IMR-90 (cell line): ENCODE measurements at regions not wholly inside any gene's neighbourhood (a gene's known extent, or its start where the extent isn't known, plus 50 kb on each side); places are given as distances from the start of the nearest gene placed in this dataset.

Source experiments
- ATAC-seq: fragments of 200-7000 bp; cut with Tn5 transposase; 2 replicates; pipeline ENCODE4 v1.9.1; 2020; ENCODE audit warnings: low read depth, mild to moderate bottlenecking, moderate library complexity
- BruUV-seq: library from RNA; stranded (reverse); fragments of 400-500 nt; replicated peaks from 2 replicates; lab custom pipeline; 2021; lab: Mats Ljungman, UMichigan
- CTCF ChIA-PET: fragments of 300-600 bp; formaldehyde crosslinking; extraction: SDS; loops from one replicate; lab custom pipeline; 2021; ENCODE audit warnings: antibody characterized with exemption; lab: Yijun Ruan, JAX
- POLR2A ChIA-PET: fragments of 300-600 bp; sonication (Branson Sonifier 250); formaldehyde crosslinking; loops from one replicate; lab custom pipeline; 2022; ENCODE audit warnings: antibody characterized with exemption; ENCODE audit not compliant: unreplicated experiment; lab: Charles Lee
- DNase-seq: peaks from one replicate; pipeline ENCODE4 v3.0.0; 2013
- H2AFZ ChIP-seq: replicated peaks from 2 replicates; pipeline ENCODE3; 2013; ENCODE audit warnings: low read length, mild to moderate bottlenecking; ENCODE audit not compliant: poor library complexity
- H2AK5ac ChIP-seq: 2 replicates; pipeline ENCODE4 v1.6.1; 2013; ENCODE audit warnings: low read depth, low read length, inconsistent platforms
- H2AK9ac ChIP-seq: replicated peaks from 2 replicates; pipeline ENCODE3; 2013; ENCODE audit warnings: mild to moderate bottlenecking, low read depth, low read length, moderate library complexity; ENCODE audit not compliant: poor library complexity
- H2BK120ac ChIP-seq: 2 replicates; pipeline ENCODE4 v1.6.1; 2013; ENCODE audit warnings: low read depth, low read length, inconsistent platforms
- H2BK15ac ChIP-seq: 3 replicates; pipeline ENCODE4 v1.6.1; 2013; ENCODE audit warnings: low read depth, low read length, inconsistent platforms
- H2BK20ac ChIP-seq: 2 replicates; pipeline ENCODE4 v1.6.1; 2013; ENCODE audit warnings: low read depth, mild to moderate bottlenecking, inconsistent platforms, low read length, moderate library complexity
- H2BK5ac ChIP-seq: 2 replicates; pipeline ENCODE4 v1.6.1; 2013; ENCODE audit warnings: mild to moderate bottlenecking, low read depth, low read length, inconsistent platforms; ENCODE audit not compliant: poor library complexity, severe bottlenecking
- H3K14ac ChIP-seq: replicated peaks from 2 replicates; pipeline ENCODE4 v1.6.1; 2013; ENCODE audit warnings: low read depth, low read length, inconsistent platforms
- H3K18ac ChIP-seq: 2 replicates; pipeline ENCODE4 v1.6.1; 2013; ENCODE audit warnings: low read depth, low read length, control low read depth
- H3K23ac ChIP-seq: 2 replicates; pipeline ENCODE4 v1.6.1; 2013; ENCODE audit warnings: low read depth, low read length, inconsistent platforms
- H3K27ac ChIP-seq: 2 replicates; pipeline ENCODE4 v1.5.1; 2013; ENCODE audit warnings: mild to moderate bottlenecking, control low read depth, low read length; ENCODE audit not compliant: insufficient read depth
- H3K27me3 ChIP-seq: 2 replicates; pipeline ENCODE4 v1.6.1; 2013; ENCODE audit warnings: low read length; ENCODE audit not compliant: control insufficient read depth, insufficient read depth
- H3K36me3 ChIP-seq: 2 replicates; pipeline ENCODE4 v1.6.1; 2013; ENCODE audit warnings: low read length, mixed read lengths; ENCODE audit not compliant: control insufficient read depth, insufficient read depth
- H3K4ac ChIP-seq: 2 replicates; pipeline ENCODE4 v1.6.1; 2013; ENCODE audit warnings: low read depth, low read length, inconsistent platforms
- H3K4me1 ChIP-seq: 2 replicates; pipeline ENCODE4 v1.6.1; 2013; ENCODE audit warnings: low read length, mixed read lengths; ENCODE audit not compliant: control insufficient read depth, insufficient read depth
- H3K4me2 ChIP-seq: 2 replicates; pipeline ENCODE4 v1.6.1; 2013; ENCODE audit warnings: low read depth, mild to moderate bottlenecking, control low read depth, low read length, moderate library complexity
- H3K4me3 ChIP-seq: 2 replicates; pipeline ENCODE4 v1.5.1; 2013; ENCODE audit warnings: low read depth, mild to moderate bottlenecking, control low read depth, low read length, moderate library complexity; ENCODE audit not compliant: insufficient read depth
- H3K56ac ChIP-seq: 2 replicates; pipeline ENCODE4 v1.6.1; 2013; ENCODE audit warnings: low read length, inconsistent platforms; ENCODE audit not compliant: insufficient read depth; ENCODE audit errors: extremely low read depth
- H3K79me1 ChIP-seq, 2 experiments: 2 replicates each; pipeline ENCODE4 v1.6.1; 2013; ENCODE audit warnings: low read length in 2 of 2, inconsistent platforms in 1 of 2, low read depth in 1 of 2
- H3K9ac ChIP-seq: 2 replicates; pipeline ENCODE4 v1.6.1; 2013; ENCODE audit warnings: low read depth, low read length, control low read depth
- H3K9me1 ChIP-seq: 2 replicates; pipeline ENCODE4 v1.6.1; 2013; ENCODE audit warnings: low read length, inconsistent platforms; ENCODE audit not compliant: insufficient read depth
- H3K9me3 ChIP-seq: 2 replicates; pipeline ENCODE4 v1.6.1; 2013; ENCODE audit warnings: low read length; ENCODE audit not compliant: control insufficient read depth, insufficient read depth
- H4K20me1 ChIP-seq: 2 replicates; pipeline ENCODE4 v1.6.1; 2013; ENCODE audit warnings: low read length, inconsistent platforms; ENCODE audit not compliant: insufficient read depth
- H4K5ac ChIP-seq: 2 replicates; pipeline ENCODE4 v1.6.1; 2013; ENCODE audit warnings: mild to moderate bottlenecking, low read depth, low read length, control low read depth
- H4K8ac ChIP-seq, 2 experiments: 2 replicates each; pipeline ENCODE4 v1.6.1; 2013; ENCODE audit warnings: low read depth in 2 of 2, low read length in 2 of 2, control low read depth in 1 of 2, inconsistent platforms in 1 of 2
- H4K91ac ChIP-seq: 2 replicates; pipeline ENCODE4 v1.6.1; 2013; ENCODE audit warnings: low read depth, low read length, inconsistent platforms; ENCODE audit not compliant: insufficient read depth
- BHLHE40 ChIP-seq: fragments of 150-350 bp; IDR thresholded peaks from 2 replicates; pipeline ENCODE4 v1.6.1; 2016; ENCODE audit warnings: mild to moderate bottlenecking, low read depth, low read length
- CHD1 ChIP-seq: IDR thresholded peaks from 2 replicates; pipeline ENCODE4 v1.6.1; 2012; ENCODE audit warnings: low read depth, low read length, improper control_type of control experiment
- RAD21 ChIP-seq: IDR thresholded peaks from 2 replicates; pipeline ENCODE4 v1.6.1; 2012; ENCODE audit warnings: low read length, improper control_type of control experiment
- SMC3 ChIP-seq: fragments of 150-350 bp; IDR thresholded peaks from 2 replicates; pipeline ENCODE4 v1.6.1; 2016; ENCODE audit warnings: low read depth, mild to moderate bottlenecking, antibody characterized with exemption, low read length, moderate library complexity
- WGBS, 2 experiments: methylation state at CpG; one replicate each; pipeline versions ENCODE4 v1.1.5 to v1.1.7; 2013; ENCODE audit warnings: missing lambda C conversion rate in 2 of 2; ENCODE audit not compliant: insufficient read length in 1 of 2; ENCODE audit errors: extremely low coverage in 2 of 2; 5-methylcytosine and 5-hydroxymethylcytosine counted together
- dilution Hi-C: fragments of 300-500 bp; cut with HindIII; formaldehyde crosslinking; loops from one replicate; pipeline ENCODE4 v1.14.3; 2018; ENCODE audit warnings: low sequenced_read_pairs; ENCODE audit not compliant: unreplicated experiment
- in situ Hi-C: fragments of 300-500 bp; cut with MboI; formaldehyde crosslinking; loops from 3 replicates; pipeline ENCODE4 v1.14.3; 2019; ENCODE audit warnings: low sequenced_read_pairs, inconsistent platforms, mixed read lengths
- intact Hi-C: fragments of 100-400 bp; cut with micrococcal nuclease; formaldehyde crosslinking; loops from 2 replicates; pipeline ENCODE4 v1.10.0; 2022
- TF ChIP-seq, protein P1 (sequence below): fragments of 150-350 bp; IDR thresholded peaks from 2 replicates; pipeline ENCODE4 v1.6.1; 2016; ENCODE audit warnings: low read depth, mild to moderate bottlenecking, low read length, moderate library complexity, borderline replicate concordance
- TF ChIP-seq, protein P2 (sequence below): conservative IDR thresholded peaks from 2 replicates; pipeline ENCODE4 v1.5.1; 2012; ENCODE audit warnings: mild to moderate bottlenecking, low read depth, low read length, improper control_type of control experiment

DNA sequence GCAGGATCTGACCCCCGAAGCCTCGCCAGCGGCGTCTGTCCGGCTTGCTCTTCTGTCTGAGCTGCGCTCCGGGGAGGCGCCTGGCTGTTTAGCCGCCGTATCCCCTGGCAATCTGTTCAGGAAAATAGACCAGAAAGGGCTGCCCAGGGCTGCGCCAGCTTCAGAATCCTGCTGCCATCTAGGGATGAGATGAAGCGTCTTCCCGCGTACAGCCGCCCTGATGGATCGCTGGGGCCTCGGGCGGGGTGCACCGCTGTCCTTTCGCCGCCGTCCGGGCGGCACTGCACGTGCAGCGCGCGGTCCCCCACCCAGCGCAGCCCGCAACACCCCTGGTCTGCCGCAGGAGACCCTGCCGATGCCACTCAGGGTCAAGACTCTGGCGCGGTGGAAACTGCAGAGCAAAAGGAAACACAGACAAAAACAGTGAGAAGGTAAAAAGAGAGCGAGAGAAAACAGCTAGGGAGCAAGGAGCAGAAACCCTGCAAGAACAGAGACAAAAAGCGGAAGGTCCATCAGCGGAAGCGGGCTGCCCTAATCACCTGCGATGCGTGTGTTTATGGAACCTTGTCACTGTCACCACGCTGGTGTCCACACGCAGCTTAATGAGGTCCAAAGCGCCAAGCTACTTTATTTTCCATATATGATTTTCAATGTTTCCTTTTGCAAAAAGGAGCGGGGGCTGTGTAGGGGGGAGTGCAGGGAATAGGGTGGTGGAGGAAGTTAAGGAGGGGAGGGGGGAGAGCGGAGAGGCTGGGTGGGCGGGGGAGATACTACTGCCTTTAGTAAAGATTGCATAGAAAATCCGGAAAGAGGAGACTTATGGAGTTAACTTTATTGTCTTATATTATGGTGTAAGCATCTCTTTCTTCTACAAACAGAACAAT lies 2113.3 kb upstream of the PIK3C3 start:
- in situ Hi-C loops = no loop called here
- peak; percentile 86 for ATAC-seq
- H2BK5ac ChIP-seq = no peak overlapping the region
- peak overlapping the region; percentile 66 for H3K4me3 ChIP-seq
- BruUV-seq = no TSS peak
- dilution Hi-C loops = no loop called here
- intact Hi-C loops = loop anchor here (5.0 to 10.0 kb wide), 4 partner anchors 264 to 1553 kb away; no protein-coding TSS in a partner anchor
- CTCF ChIA-PET = interaction anchor here (0.7 to 2.0 kb wide), 2 partner anchors 10 to 889 kb away, joined by 3 to 9 read pairs; no protein-coding TSS in a partner anchor
- H3K27me3 ChIP-seq = peaks cover 4% of the 10 kb centered on the region
- peak overlapping the region; percentile 54; the same call in 1 of the 2 replicates for H3K56ac ChIP-seq
- H3K27ac ChIP-seq = no peak overlapping the region
- H3K9me1 ChIP-seq = no peaks in the 10 kb centered on the region; the same call in 1 of the 2 replicates
- 6% methylated on average over 22 of the region's 47 CpGs; no CpG with 5 or more reads in 1 of the 2 experiments for WGBS, 2 experiments
- H2AFZ ChIP-seq = peak overlapping the region; percentile 89
- no peak overlapping the region; the same call in 1 of the 2 replicates for H4K5ac ChIP-seq
- H3K4ac ChIP-seq = no peak overlapping the region
- H3K79me1 ChIP-seq = no peaks in the 10 kb centered on the region
- DNase-seq = peak; percentile 50
- H3K4me2 ChIP-seq = peak overlapping the region; percentile 79
- no peak overlapping the region for H4K91ac ChIP-seq
- H3K23ac ChIP-seq = peak overlapping the region; percentile 65
- H4K8ac ChIP-seq = no peak overlapping the region
- H2BK120ac ChIP-seq = peak overlapping the region; percentile 57; the same call in 1 of the 2 replicates
- peak overlapping the region; percentile 1 for H2AK9ac ChIP-seq
- H2BK20ac ChIP-seq = peak overlapping the region; percentile 12; the same call in 1 of the 2 replicates
- H3K14ac ChIP-seq = peak overlapping the region; percentile 41; the same call in 1 of the 2 replicates
- no peaks in the 10 kb centered on the region for H3K36me3 ChIP-seq
- H3K9me3 ChIP-seq = no peaks in the 10 kb centered on the region; the same call in 1 of the 2 replicates
- no peaks in the 10 kb centered on the region for H4K20me1 ChIP-seq
- TF ChIP-seq, protein P1, sequence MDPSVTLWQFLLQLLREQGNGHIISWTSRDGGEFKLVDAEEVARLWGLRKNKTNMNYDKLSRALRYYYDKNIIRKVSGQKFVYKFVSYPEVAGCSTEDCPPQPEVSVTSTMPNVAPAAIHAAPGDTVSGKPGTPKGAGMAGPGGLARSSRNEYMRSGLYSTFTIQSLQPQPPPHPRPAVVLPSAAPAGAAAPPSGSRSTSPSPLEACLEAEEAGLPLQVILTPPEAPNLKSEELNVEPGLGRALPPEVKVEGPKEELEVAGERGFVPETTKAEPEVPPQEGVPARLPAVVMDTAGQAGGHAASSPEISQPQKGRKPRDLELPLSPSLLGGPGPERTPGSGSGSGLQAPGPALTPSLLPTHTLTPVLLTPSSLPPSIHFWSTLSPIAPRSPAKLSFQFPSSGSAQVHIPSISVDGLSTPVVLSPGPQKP = no peak
- peak; percentile 32; the same call in 1 of the 2 replicates for TF ChIP-seq SMC3
- TF ChIP-seq RAD21 = peak; percentile 67
- peak; percentile 61; the same call in 1 of the 2 replicates for TF ChIP-seq BHLHE40
- TF ChIP-seq, protein P2, sequence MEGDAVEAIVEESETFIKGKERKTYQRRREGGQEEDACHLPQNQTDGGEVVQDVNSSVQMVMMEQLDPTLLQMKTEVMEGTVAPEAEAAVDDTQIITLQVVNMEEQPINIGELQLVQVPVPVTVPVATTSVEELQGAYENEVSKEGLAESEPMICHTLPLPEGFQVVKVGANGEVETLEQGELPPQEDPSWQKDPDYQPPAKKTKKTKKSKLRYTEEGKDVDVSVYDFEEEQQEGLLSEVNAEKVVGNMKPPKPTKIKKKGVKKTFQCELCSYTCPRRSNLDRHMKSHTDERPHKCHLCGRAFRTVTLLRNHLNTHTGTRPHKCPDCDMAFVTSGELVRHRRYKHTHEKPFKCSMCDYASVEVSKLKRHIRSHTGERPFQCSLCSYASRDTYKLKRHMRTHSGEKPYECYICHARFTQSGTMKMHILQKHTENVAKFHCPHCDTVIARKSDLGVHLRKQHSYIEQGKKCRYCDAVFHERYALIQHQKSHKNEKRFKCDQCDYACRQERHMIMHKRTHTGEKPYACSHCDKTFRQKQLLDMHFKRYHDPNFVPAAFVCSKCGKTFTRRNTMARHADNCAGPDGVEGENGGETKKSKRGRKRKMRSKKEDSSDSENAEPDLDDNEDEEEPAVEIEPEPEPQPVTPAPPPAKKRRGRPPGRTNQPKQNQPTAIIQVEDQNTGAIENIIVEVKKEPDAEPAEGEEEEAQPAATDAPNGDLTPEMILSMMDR = peak; percentile 47
- no peak for TF ChIP-seq CHD1
- POLR2A ChIA-PET = no interaction called here
- H2BK15ac ChIP-seq = no peak overlapping the region
- no peak overlapping the region; the same call in 1 of the 2 replicates for H3K18ac ChIP-seq
- H3K4me1 ChIP-seq = peaks cover under 1% of the 10 kb centered on the region; the same call in 1 of the 2 replicates
- H2AK5ac ChIP-seq = no peak overlapping the region
- H3K9ac ChIP-seq = peak overlapping the region; percentile 12; the same call in 1 of the 2 replicates
